Kasumi-1 (cell line): ENCODE measurements at regions not wholly inside any gene's neighbourhood (a gene's known extent, or its start where the extent isn't known, plus 50 kb on each side); places are given as distances from the start of the nearest gene placed in this dataset.
A peak's percentile ranks its signal among the peaks of the same experiment; 100 is the strongest.
"Not testable (repeated sequence)": the region's sequence is repeated elsewhere in the genome, so short reads cannot be mapped to it uniquely, and the experiment has no call there.

Source experiments
- DNase-seq, 2 experiments: peaks; one replicate each; lab custom pipeline; 2025; lab: John Stamatoyannopoulos, UW

DNA sequence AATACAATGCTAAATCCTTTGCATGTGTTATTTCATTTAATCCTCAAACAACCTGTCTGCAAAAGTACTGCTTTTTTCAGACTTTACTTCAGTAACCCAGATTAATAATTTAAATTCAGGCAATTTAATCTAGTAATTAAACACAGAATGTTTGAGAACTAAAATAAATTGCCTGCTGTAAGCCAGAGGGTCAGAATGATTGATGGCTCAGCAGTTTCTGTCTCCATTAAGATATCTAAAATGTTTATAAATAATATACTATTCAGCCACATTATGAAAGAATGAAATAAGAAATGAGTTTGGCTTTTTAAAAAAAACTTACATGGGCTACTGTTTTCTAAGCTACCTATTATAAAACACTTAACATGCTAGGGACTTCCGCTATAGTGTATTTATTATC lies 846.0 kb downstream of the FAM181B start:
- DNase-seq: no peak

DNA sequence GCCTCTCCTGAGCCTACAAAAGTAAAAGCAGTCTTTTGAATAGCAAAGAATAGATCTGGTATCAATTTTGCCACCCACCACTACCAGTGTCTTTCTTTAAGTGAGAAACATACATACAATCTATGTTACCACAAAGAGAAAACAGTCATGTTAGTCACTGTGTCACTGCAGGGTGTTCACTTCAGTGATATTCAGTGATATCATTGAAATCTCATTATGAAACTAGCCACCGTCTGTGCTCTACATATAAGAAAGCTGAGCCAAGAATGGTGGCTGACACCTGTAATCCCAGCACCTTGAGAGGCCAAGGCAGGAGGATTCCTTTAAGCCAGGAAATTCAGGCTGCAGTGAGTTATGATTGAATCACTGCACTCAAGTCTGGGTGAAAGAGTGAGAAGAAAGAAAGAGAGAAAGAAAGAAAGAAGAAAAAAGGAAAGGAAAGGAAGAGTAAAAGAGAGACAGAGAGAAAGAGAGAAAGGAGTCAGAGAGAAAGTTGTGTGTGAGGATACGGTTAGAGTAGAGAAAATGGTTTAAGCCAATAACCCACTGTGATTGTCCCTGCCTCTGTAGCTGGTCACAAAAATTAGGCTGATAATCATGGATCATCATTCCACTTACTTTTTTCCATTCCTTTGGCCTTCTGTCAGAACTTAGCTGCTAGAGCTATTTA lies 847.1 kb downstream of the FAM181B start:
- DNase-seq: no peak

- DNase-seq: no peak
These were observed 859.0 kb downstream of the FAM181B start for GRCh38 chr11:81874635-81875034.

GRCh38 chr11:81870815-81871214 lies 862.8 kb downstream of the FAM181B start:
- no peak for DNase-seq

DNA sequence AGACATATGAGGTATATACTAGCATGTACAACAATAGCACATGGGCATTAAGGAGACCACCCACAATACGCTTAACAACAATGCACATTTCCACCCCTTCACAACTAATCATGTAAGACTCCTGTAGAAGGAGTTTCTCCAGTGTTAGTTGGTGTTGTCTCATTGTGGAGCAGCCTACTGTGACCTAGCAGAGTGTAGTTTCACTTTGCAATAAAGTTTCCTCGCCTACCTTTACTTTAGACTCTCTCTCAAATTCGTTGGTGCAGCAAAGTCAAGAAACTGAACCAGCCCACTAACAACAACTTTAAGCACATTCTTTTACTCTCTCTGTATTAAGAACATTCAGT lies 863.6 kb downstream of the FAM181B start:
- no peak for DNase-seq

DNA sequence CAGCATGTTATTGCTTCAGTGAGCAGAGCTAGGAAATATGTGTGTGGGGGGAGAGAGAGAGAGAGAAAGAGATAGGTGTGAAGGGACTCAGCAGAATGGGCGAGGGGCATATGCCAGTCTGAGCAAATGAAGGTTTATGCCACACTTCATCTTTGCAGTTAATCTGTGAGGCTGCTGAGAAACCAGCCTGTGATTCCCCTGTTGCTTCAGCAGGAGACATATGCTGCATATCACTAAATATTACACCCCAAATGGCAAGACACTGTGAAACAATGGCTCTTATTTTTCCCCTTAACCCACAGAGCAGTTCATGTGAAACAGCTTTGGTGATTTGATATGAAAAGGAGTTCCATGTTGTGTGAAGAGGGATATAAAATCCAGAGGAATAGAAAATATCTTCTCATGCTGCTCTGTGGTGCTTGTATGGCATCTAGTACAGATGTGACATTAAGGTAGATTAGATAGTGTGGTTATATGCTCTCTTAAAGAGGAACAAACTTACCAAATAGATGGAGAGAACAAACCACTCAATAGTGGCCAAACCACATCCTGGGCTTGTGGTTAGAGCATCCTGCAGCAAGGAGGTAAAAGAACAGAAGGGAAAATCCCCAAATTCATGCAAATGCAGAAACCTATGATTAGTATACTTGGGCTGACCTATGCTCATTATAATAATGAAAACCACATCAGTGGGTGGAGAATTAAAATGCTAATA lies 864.2 kb downstream of the FAM181B start:
- DNase-seq: peak; percentile 67 to 71

DNA sequence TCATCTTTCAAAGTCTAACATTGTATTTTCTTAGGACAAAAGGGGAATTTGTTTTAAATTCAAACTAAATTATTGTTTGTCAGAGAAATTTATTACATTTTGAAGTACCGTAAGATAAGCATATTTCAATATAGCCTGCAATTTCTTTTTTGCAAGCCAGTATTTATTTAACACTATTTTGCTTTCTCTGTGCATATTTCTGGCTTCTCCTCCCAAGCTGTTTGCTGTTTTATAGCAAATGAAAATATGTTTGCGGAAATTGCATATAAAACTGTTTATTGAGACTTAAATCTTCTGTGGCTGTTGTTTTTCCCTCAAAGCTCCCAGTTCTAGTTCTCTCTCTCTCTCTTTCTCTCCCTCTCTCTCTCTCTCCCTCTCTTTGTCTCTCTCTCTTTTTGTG lies 866.8 kb downstream of the FAM181B start:
- no peak for DNase-seq

DNA sequence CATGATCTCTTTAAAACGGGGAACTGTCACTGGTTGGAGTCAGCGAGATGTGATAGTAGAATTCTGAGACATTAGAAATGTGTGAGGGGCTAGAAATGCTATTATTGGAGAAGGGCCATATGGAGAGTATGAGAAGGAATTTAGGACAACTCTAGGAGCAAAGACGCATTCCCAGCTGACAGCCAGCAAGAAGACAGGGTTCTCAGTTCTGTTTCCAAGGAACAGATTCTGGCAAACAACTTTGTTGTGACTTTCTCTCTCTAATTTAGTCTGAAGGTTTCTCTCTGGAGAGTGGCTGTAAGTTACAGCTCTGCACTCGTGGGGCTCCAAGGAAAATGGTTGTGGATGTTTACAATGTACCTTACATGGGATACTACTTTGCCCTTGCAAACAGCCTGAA lies 876.3 kb downstream of the FAM181B start:
- no peak for DNase-seq

GRCh38 chr11:81853791-81854190 lies 879.9 kb downstream of the FAM181B start:
- DNase-seq: no peak

GRCh38 chr11:81852896-81853295 lies 880.8 kb downstream of the FAM181B start:
- no peak for DNase-seq

- DNase-seq: no peak
These were observed 893.3 kb downstream of the FAM181B start for GRCh38 chr11:81840380-81840779.

DNA sequence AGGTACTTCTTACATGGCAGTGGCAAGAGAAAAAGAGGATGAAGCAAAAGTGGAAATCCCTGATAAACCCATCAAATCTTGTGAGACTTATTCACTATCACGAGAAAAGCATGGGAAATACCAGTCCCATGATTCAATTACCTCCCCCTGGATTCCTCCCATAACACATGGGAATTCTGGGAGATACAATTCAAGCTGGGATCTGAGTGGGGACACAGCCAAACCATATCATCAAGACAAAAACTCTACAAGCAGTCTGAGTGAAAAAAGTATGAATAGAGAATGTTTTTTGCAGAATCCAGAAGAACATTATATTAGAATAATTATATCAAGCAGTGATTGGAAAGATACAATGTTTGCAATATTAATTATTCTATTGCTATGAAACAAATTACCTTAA lies 893.7 kb downstream of the FAM181B start:
- DNase-seq: no peak

DNA sequence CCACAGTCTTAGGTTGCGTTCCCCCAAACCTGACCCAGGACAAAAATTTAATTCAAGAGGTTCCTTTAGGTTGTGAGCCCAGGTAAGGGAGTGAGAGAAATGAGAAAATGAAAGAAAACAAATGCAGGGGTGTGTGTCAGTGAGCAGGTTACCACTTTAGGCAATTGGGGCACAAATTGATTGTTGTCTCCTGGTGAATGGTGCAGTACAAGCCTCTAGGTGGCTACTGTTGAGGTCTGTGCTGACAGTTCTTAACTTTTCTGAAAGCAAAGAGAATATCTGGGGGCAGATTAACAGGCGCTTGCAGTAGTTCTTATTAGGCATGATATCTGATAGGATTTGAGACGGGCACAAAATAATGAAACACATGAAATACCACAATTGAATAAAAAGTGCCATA lies 894.6 kb downstream of the FAM181B start:
- no peak for DNase-seq

DNA sequence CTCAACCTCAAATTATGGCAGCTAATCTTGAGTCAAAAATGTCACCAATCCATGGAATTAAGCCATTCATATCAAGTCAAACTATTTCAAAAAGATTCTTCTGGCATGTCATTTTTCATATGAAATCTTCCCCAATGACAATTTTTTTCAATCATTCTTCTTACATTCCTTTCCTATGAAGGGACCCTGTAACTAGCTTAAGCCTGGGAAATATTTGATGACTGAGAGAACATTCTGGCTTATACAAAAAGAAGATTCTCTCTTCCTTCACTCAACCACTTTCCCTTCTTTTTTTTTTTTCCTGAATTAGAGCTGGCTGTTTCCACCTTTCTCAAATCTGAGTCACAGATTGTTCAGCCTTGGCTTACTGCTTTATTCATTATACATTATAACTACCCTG lies 903.7 kb downstream of the FAM181B start:
- DNase-seq: no peak

DNA sequence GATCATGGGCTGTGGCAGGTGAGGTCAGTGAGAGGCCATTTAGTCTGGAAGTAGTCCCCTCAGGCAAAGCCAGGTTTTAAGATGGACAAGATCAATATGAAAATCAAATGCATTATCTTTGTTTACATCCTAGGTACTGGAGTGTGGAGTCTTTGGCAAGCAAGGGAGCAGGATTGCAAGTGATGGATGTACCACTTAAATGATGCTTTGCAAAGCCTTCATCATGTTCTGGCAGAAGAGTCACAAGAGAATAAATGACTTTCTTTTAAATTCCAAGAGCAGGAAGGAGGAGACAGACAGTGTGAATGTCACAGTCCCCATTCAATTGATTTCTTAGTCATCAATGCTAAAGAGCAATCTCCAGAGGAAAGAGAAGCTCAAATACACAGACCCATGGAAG lies 908.3 kb downstream of the FAM181B start:
- no peak for DNase-seq

DNA sequence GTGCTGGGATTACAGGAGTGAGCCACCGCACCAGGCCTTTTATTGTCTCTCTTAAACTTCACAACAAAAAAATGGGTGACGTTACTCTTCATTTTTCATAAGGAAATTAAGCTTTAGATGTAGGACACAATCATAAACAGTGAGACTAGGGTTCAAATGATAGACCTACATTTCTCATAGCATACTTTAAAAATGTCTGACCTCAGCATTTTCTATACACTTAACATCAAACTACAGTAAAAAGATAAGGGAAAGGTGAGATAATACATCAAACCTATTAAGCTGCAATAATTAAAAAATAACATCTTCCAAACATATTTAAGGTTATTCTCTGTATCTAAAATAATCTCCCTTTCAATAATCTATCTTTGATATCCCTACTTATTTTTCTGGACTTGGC lies 914.2 kb downstream of the FAM181B start:
- DNase-seq: no peak

DNA sequence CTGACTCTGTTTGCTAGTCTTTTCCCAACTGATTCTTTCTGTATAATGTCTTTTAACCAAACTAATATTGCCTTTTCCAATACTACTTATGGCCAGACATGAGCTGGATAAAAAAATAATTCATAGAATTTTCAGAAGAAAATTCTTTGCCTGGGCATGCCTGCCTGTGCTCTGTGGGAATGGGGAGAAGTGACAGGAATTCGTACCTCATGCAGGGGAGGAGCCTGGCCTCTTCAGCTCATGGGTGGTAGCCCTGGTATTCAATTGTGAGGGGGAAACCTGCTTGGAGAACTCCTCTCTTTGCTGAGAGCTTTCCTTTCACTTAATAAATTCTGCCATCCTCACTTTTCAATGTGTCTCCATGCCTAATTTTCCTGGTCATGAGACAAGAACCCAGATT lies 928.8 kb downstream of the FAM181B start:
- no peak for DNase-seq

GRCh38 chr11:81802591-81802990 lies 931.1 kb downstream of the FAM181B start:
- no peak for DNase-seq

DNA sequence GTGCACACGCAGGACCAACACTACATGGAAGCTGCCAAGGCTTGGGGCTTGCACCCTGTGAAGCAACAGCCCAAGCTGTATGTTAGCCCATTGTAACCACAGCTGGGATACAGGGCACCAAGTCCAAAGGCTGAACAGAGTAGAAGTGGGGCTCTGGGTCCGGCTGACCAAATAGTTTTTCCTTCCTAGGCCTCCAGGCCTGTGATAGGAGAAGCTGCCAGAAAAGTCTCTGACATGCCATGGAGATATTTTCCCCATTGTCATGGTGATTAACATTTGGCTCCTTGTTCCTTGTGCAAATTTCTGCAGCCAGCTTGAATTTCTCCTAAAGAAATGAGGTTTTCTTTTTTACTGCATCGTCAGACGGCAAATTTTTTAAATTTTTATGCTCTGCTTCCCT lies 941.2 kb downstream of the FAM181B start:
- no peak for DNase-seq

DNA sequence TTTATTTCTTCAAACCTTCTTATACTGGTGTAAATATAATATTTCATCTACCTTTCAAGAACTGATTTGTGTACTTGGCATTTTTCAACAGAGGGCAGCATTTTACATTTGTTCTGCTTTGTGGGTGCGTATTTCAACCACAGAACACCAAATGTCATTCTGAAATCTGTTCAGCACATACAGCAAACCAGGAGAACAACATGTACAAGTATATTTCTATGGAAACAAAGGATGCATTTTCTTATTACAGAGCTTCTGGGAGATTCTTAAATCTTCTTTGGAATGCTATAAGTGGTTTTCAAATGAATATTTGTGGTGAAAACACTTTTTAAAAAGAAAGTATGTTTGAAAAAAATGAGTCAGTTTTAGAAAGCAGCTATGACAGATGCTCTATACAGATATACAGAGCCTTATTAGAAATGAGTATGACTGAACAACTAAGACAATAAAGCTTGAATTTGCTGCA lies 946.0 kb downstream of the FAM181B start:
- peak; percentile 24 to 27 for DNase-seq

GRCh38 chr11:81772166-81772565 lies 961.5 kb downstream of the FAM181B start:
- DNase-seq: no peak

GRCh38 chr11:81769906-81770305 lies 963.8 kb downstream of the FAM181B start:
- not testable (repeated sequence) for DNase-seq

- no peak for DNase-seq
These were observed 976.6 kb downstream of the FAM181B start for GRCh38 chr11:81756864-81757595.
